Lower leg skin (tissue), 3 donors: ENCODE measurements at regions not wholly inside any gene's neighbourhood (a gene's known extent, or its start where the extent isn't known, plus 50 kb on each side); places are given as distances from the start of the nearest gene placed in this dataset.

Experiments
- POLR2A ChIP-seq, 2 donors: fragments of 450-650 bp; IDR thresholded peaks; one replicate each; pipeline ENCODE4 v1.6.1; 2016 to 2017; ENCODE audit warnings: antibody characterized with exemption in 2 of 2, mild to moderate bottlenecking in 1 of 2, moderate library complexity in 1 of 2
- TF ChIP-seq, protein P1 (sequence below), 3 donors: fragments of 450-650 bp; IDR thresholded peaks; one replicate each; pipeline ENCODE4 v1.5.1; 2016; ENCODE audit warnings: antibody characterized with exemption in 3 of 3, mild to moderate bottlenecking in 3 of 3, moderate library complexity in 2 of 3

DNA sequence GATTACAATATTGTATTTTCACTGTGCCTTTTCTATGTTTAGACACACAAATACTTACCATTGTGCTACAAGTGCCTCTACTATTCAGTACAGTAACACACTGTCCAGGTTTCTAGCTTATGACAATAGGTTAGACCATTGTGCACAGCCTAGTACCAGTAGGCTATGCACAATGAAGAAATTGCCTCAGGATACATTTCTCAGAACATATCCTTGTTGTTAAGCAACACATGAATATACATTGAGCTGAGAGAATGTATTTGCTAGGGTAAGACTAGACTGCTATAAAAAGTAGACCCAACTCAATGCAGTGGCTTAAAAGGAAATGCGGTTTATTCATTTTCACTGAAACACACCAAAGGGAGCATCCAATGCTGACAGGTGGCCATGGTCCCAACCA lies 285.1 kb downstream of the HS3ST3A1 start:
- TF ChIP-seq POLR2A (IDR thresholded peaks at IDR 0.05) = no peak
- TF ChIP-seq, protein P1, sequence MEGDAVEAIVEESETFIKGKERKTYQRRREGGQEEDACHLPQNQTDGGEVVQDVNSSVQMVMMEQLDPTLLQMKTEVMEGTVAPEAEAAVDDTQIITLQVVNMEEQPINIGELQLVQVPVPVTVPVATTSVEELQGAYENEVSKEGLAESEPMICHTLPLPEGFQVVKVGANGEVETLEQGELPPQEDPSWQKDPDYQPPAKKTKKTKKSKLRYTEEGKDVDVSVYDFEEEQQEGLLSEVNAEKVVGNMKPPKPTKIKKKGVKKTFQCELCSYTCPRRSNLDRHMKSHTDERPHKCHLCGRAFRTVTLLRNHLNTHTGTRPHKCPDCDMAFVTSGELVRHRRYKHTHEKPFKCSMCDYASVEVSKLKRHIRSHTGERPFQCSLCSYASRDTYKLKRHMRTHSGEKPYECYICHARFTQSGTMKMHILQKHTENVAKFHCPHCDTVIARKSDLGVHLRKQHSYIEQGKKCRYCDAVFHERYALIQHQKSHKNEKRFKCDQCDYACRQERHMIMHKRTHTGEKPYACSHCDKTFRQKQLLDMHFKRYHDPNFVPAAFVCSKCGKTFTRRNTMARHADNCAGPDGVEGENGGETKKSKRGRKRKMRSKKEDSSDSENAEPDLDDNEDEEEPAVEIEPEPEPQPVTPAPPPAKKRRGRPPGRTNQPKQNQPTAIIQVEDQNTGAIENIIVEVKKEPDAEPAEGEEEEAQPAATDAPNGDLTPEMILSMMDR (IDR thresholded peaks at IDR 0.05) = no peak
